K562 (cell line): ENCODE measurements at regions not wholly inside any gene's neighbourhood (a gene's known extent, or its start where the extent isn't known, plus 50 kb on each side); places are given as distances from the start of the nearest gene placed in this dataset.

Source experiments
- ATAC-seq: fragments of 200-7000 bp; cut with Tn5 transposase; 3 replicates; pipeline ENCODE4 v1.9.1; 2020; ENCODE audit warnings: moderate library complexity
- BruUV-seq: library from RNA; stranded (reverse); fragments of 400-500 nt; replicated peaks from 2 replicates; lab custom pipeline; 2021; lab: Mats Ljungman, UMichigan
- CTCF ChIA-PET: fragments of 300-600 bp; formaldehyde crosslinking; extraction: SDS; loops from one replicate; lab custom pipeline; 2021; ENCODE audit warnings: low intra/inter-chr PET ratio; lab: Yijun Ruan, JAX
- POLR2A ChIA-PET: fragments of 300-600, 350-650 bp; sonication (Branson Sonifier 250); formaldehyde crosslinking; extraction: SDS; loops from one replicate; lab custom pipeline; 2021; ENCODE audit warnings: antibody characterized with exemption, inconsistent platforms; lab: Yijun Ruan, JAX
- DNase-seq, 4 experiments: peaks; one replicate each; pipeline versions ENCODE4 v3.0.0 to v3.0.0-alpha.2; 2011 to 2018; ENCODE audit warnings: low spot score in 3 of 4, mixed read lengths in 3 of 4; ENCODE audit errors: extremely low read depth in 1 of 4
- FAIRE-seq: peaks from 2 replicates; lab custom pipeline; 2011; peaks lifted over from hg19 to GRCh38; lab: Jason Lieb, UNC
- H2AFZ ChIP-seq: 2 replicates; pipeline ENCODE4 v1.6.0; 2011; ENCODE audit warnings: low read depth, low read length, control low read depth, inconsistent platforms
- H3K27ac ChIP-seq: fragments of 200-600 bp; 3 replicates; pipeline ENCODE4 v1.8.0; 2011; ENCODE audit warnings: low read depth, mild to moderate bottlenecking, control low read depth, inconsistent platforms, low read length, moderate library complexity, mixed read lengths; ENCODE audit errors: extremely low read depth
- H3K27me3 ChIP-seq, 2 experiments: fragments of 300-600 bp in 1 of 2; 2 replicates in 1 of 2; 3 replicates in 1 of 2; pipeline versions ENCODE4 v1.6.0 to v1.8.0; 2011; ENCODE audit warnings: inconsistent platforms in 2 of 2, low read length in 2 of 2, mild to moderate bottlenecking in 1 of 2, mixed read lengths in 1 of 2, moderate library complexity in 1 of 2; ENCODE audit not compliant: control insufficient read depth in 2 of 2, insufficient read depth in 2 of 2
- H3K36me3 ChIP-seq: fragments of 300-600 bp; 3 replicates; pipeline ENCODE4 v1.8.0; 2011; ENCODE audit warnings: mild to moderate bottlenecking, low read length, inconsistent platforms; ENCODE audit not compliant: control insufficient read depth, insufficient read depth
- H3K4me1 ChIP-seq, 2 experiments: fragments of 200-600 bp in 1 of 2; replicated peaks in 1 of 2; 2 replicates in 1 of 2; 3 replicates in 1 of 2; pipeline versions ENCODE4 v1.5.1 to v1.8.0; 2011; ENCODE audit warnings: inconsistent platforms in 2 of 2, low read length in 2 of 2, mild to moderate bottlenecking in 1 of 2, mixed read lengths in 1 of 2, moderate library complexity in 1 of 2; ENCODE audit not compliant: control insufficient read depth in 2 of 2, insufficient read depth in 2 of 2
- H3K4me2 ChIP-seq: 2 replicates; pipeline ENCODE4 v1.6.1; 2011; ENCODE audit warnings: low read length, control low read depth, inconsistent platforms, mixed read lengths; ENCODE audit not compliant: insufficient read depth
- H3K4me3 ChIP-seq: fragments of 200-600 bp; sonication (generic), shearing (Covaris generic); 2 replicates; pipeline ENCODE4 v1.5.1; 2016; ENCODE audit warnings: control low read depth, inconsistent platforms
- H3K79me2 ChIP-seq: fragments of 200-600 bp; 3 replicates; pipeline ENCODE4 v1.8.0; 2011; ENCODE audit warnings: low read length, inconsistent platforms; ENCODE audit not compliant: control insufficient read depth, insufficient read depth
- H3K9ac ChIP-seq, 2 experiments: 2 replicates each; pipeline versions ENCODE4 v1.6.0 to v1.6.1; 2011; ENCODE audit warnings: low read depth in 2 of 2, low read length in 2 of 2, control low read depth in 1 of 2, inconsistent platforms in 1 of 2, mild to moderate bottlenecking in 1 of 2, mixed read lengths in 1 of 2; ENCODE audit not compliant: insufficient read depth in 1 of 2
- H3K9me1 ChIP-seq: one replicate; pipeline ENCODE4 v1.6.0; 2011; ENCODE audit warnings: inconsistent platforms, mild to moderate bottlenecking, low read length, moderate library complexity; ENCODE audit not compliant: control insufficient read depth, insufficient read depth
- H3K9me3 ChIP-seq: replicated peaks from 2 replicates; pipeline ENCODE4 v1.5.1; 2011; ENCODE audit warnings: low read depth, low read length, inconsistent platforms; ENCODE audit not compliant: control insufficient read depth, insufficient read depth
- H4K20me1 ChIP-seq: replicated peaks from 2 replicates; pipeline ENCODE4 v1.6.1; 2011; ENCODE audit warnings: low read length, inconsistent platforms, mixed read lengths; ENCODE audit not compliant: control insufficient read depth, insufficient read depth
- ATF7 ChIP-seq: fragments of 450-650 bp; IDR thresholded peaks from 2 replicates; pipeline ENCODE4 v1.7.1; 2014; ENCODE audit warnings: mild to moderate bottlenecking, moderate library complexity
- GABPA ChIP-seq: fragments of 200-800 bp; sonication (Bioruptor generic); conservative IDR thresholded peaks from 2 replicates; pipeline ENCODE4 v1.6.1; 2016; ENCODE audit warnings: low read depth, missing genetic modification characterization, missing compliant biosample characterization
- SRSF3 ChIP-seq: fragments of 200-400 bp; formaldehyde crosslinking; IDR thresholded peaks from 2 replicates; pipeline ENCODE4 v1.6.1; 2016; ENCODE audit warnings: mild to moderate bottlenecking, low read length, moderate library complexity; ENCODE audit not compliant: insufficient read depth
- WGBS: fragments of 100-300 bp; shearing (Covaris generic); methylation state at CpG from one replicate; pipeline ENCODE4 v1.1.6; 2016; ENCODE audit warnings: low coverage, mixed read lengths; ENCODE audit not compliant: insufficient coverage; ENCODE audit errors: missing lambda C conversion rate; 5-methylcytosine and 5-hydroxymethylcytosine counted together
- in situ Hi-C: fragments of 300-500 bp; cut with MboI; formaldehyde crosslinking; loops from 4 replicates; pipeline ENCODE4 v1.15.0; 2018; ENCODE audit warnings: inconsistent platforms, mixed read lengths
- intact Hi-C: fragments of 100-400 bp; cut with micrococcal nuclease; formaldehyde crosslinking; loops from 2 replicates; pipeline ENCODE4 v1.14.2; 2022
- TF ChIP-seq, protein P1 (sequence below): fragments of 250-450 bp; sonication (Bioruptor Pico); IDR thresholded peaks from 2 replicates; pipeline ENCODE4 v1.4.0; 2020

DNA sequence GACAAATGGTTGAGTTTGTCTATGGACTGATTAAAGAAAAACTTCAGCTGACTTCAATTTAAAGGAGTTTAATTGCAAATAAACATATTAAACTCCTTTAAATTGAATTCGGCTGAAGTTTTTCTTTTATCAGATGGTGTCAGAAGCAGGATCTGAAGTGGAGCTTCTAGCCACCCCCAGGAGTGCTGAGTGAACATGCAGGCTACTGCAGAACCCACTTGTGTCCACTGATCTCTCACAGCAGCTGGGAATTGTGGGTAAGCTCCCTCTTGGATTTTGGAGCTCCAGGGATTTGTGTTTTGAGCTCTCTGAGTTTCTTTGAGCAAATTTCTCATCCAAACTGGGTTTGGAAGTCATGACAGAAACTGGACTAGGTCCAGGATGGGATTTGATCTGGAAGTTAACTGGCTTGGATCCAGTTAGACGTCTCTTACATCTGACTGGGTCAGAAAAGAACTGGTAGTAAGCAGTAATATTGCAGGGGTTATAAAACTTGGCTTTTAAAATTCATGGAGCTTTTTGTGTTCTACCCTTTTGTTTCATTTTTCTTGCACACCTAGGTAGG lies 95.8 kb upstream of the UST start:
- Histone ChIP-seq H2AFZ (no peak overlapping the region), H3K4me1 (no peaks in the 10 kb centered on the region), H3K27ac (no peak overlapping the region), H3K36me3 (no peaks in the 10 kb centered on the region), H3K9me1 (no peaks in the 10 kb centered on the region), H3K27me3 (no peaks in the 10 kb centered on the region)
- BruUV-seq, result no TSS peak
- in situ Hi-C loops, result no loop called here
- WGBS, result 0% methylated on average over 2 of the region's 2 CpGs
- DNase-seq, result no peak
- ATAC-seq, result no peak
- CTCF ChIA-PET, result no interaction called here
- TF ChIP-seq SRSF3 (no peak), GABPA (tag) (no peak)
- TF ChIP-seq, all 486 proteins: peak for 0
- intact Hi-C loops, result no loop called here
- H3K9me3 ChIP-seq, result no peaks in the 10 kb centered on the region
- FAIRE-seq, result peak; percentile 32
- no peak overlapping the region for H3K4me3 ChIP-seq
- no peaks in the 10 kb centered on the region for H4K20me1 ChIP-seq
- POLR2A ChIA-PET, result no interaction called here
- H3K79me2 ChIP-seq, result no peaks in the 10 kb centered on the region
- H3K4me2 ChIP-seq, result no peak overlapping the region
- no peak overlapping the region for H3K9ac ChIP-seq

DNA sequence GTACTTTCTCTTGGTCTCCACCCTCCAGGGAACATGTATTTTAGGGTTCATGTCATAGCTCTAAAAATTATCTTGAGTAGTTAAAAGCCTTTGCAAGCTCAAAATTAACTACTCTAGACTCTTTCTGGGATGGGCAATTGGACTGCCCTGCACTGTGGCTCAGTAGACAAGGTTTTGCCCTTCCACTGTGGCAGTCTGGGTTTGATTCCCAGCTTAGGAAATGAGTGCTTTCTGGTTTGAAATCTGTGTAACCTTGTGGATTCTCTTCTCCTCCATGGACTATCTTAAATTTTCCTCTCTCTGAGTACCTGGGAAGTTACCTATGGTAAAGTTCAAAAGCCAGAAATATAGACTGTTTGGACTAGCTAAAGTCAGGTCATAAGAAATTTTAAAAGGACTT lies 94.6 kb upstream of the UST start:
- in situ Hi-C loops, result no loop called here
- BruUV-seq, result no TSS peak

More for the DNA sequence above, 94.6 kb upstream of the UST start:
- no peaks in the 10 kb centered on the region for H3K4me1 ChIP-seq
- no peak for FAIRE-seq
- H3K27me3 ChIP-seq, result no peaks in the 10 kb centered on the region
- H3K27ac ChIP-seq, result no peak overlapping the region
- no peak overlapping the region for H3K4me2 ChIP-seq
- no peaks in the 10 kb centered on the region for H3K9me1 ChIP-seq
- H3K79me2 ChIP-seq, result no peaks in the 10 kb centered on the region
- no peak for TF ChIP-seq ATF7
- TF ChIP-seq, protein P1, sequence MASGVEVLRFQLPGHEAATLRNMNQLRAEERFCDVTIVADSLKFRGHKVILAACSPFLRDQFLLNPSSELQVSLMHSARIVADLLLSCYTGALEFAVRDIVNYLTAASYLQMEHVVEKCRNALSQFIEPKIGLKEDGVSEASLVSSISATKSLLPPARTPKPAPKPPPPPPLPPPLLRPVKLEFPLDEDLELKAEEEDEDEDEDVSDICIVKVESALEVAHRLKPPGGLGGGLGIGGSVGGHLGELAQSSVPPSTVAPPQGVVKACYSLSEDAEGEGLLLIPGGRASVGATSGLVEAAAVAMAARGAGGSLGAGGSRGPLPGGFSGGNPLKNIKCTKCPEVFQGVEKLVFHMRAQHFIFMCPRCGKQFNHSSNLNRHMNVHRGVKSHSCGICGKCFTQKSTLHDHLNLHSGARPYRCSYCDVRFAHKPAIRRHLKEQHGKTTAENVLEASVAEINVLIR (CRISPR knock-in tag), result no peak
- H2AFZ ChIP-seq, result no peak overlapping the region
- POLR2A ChIA-PET, result no interaction called here
- CTCF ChIA-PET, result no interaction called here
- ATAC-seq, result no peak
- no peaks in the 10 kb centered on the region for H3K9me3 ChIP-seq
- no peak overlapping the region for H3K9ac ChIP-seq
- DNase-seq, result no peak
- H4K20me1 ChIP-seq, result no peaks in the 10 kb centered on the region
- H3K36me3 ChIP-seq, result no peaks in the 10 kb centered on the region
- H3K4me3 ChIP-seq, result no peak overlapping the region
- intact Hi-C loops, result no loop called here
